Heart left ventricle (tissue), 16 donors: ENCODE measurements at regions not wholly inside any gene's neighbourhood (a gene's known extent, or its start where the extent isn't known, plus 50 kb on each side); places are given as distances from the start of the nearest gene placed in this dataset.

Experiments used
- ATAC-seq, 4 donors: fragments of 200-7000 bp; cut with Tn5 transposase; one replicate each; pipeline ENCODE4 v1.9.1; 2020 to 2022; ENCODE audit warnings: moderate library complexity in 4 of 4, mild to moderate bottlenecking in 3 of 4, moderate number of reproducible peaks in 1 of 4
- DNase-seq, 5 donors: peaks; one replicate each; pipeline ENCODE4 v3.0.0-alpha.2; 2020
- H3K27ac ChIP-seq, 12 donors: fragments of 200-600 bp; sonication (generic) in 4 of 12; one replicate each; pipeline versions ENCODE4 v1.5.0 to v1.8.0; 2016 to 2022; ENCODE audit warnings: mild to moderate bottlenecking in 2 of 12
- H3K27me3 ChIP-seq, 9 donors: fragments of 200-600 bp; sonication (generic) in 2 of 9; one replicate each; pipeline versions ENCODE4 v1.5.1 to v1.8.0; 2016 to 2022; ENCODE audit warnings: mild to moderate bottlenecking in 3 of 9
- H3K36me3 ChIP-seq, 9 donors: fragments of 200-600 bp; sonication (generic) in 2 of 9; one replicate each; pipeline versions ENCODE4 v1.5.0 to v1.8.0; 2018 to 2022; ENCODE audit warnings: mild to moderate bottlenecking in 2 of 9
- H3K4me1 ChIP-seq, 12 donors: fragments of 200-600 bp; sonication (generic) in 4 of 12; one replicate each; pipeline versions ENCODE4 v1.5.0 to v1.8.0; 2016 to 2022; ENCODE audit warnings: mild to moderate bottlenecking in 3 of 12
- H3K4me3 ChIP-seq, 12 donors: fragments of 200-600 bp; sonication (generic) in 4 of 12; one replicate each; pipeline versions ENCODE4 v1.5.0 to v1.8.0; 2017 to 2022; ENCODE audit warnings: mild to moderate bottlenecking in 9 of 12, moderate library complexity in 4 of 12
- H3K9me3 ChIP-seq, 12 donors: fragments of 200-600 bp; sonication (generic) in 4 of 12; one replicate each; pipeline versions ENCODE4 v1.5.0 to v1.8.0; 2016 to 2022; ENCODE audit warnings: mild to moderate bottlenecking in 1 of 12
- POLR2A ChIP-seq, 2 donors: fragments of 450-650 bp; IDR thresholded peaks; one replicate each; pipeline ENCODE4 v1.6.1; 2017; ENCODE audit warnings: antibody characterized with exemption in 2 of 2, mild to moderate bottlenecking in 2 of 2, moderate library complexity in 2 of 2
- WGBS, 4 donors: extraction: QIAGEN DNeasy Blood & Tissue Kit in 2 of 4; methylation state at CpG; one replicate each; pipeline versions ENCODE4 v1.1.5 to v1.1.7; 2013 to 2018; 5-methylcytosine and 5-hydroxymethylcytosine counted together
- intact Hi-C, 10 donors: fragments of 100-400 bp; cut with DNase I; formaldehyde crosslinking; loops; one replicate each; pipeline versions ENCODE4 v1.11.1 to v1.14.2; 2022
- TF ChIP-seq, protein P1 (sequence below), 12 donors: fragments of 200-600 bp; sonication (generic) in 4 of 12; IDR thresholded peaks; one replicate each; pipeline versions ENCODE4 v1.5.0 to v1.8.0; 2018 to 2022; ENCODE audit warnings: antibody characterized with exemption in 12 of 12, mild to moderate bottlenecking in 5 of 12
- donor health status: ischemic (EF 13 %, LVEDD 7.1; RV severe dilation, severe dysfunction).
- donor health status: healthy with polysubstance abuse.
- donor health status: DM: no; HTN: yes; CAD: no.
- donor health status: DM: no; HTN: no; CAD: no.
- donor health status: ischemic (EF 25% LVEDD 6.9; RV normal size, moderate dysfunction).
- donor health status: ischemic (EF 25% LVEDD 5.7; RV mildly dilated, moderate dysfunction).
- donor health status: healthy.
- donor health status: DM: yes; HTN: yes; CAD: no.
- donor health status: ischemic (EF 35%, LVEDD 5.7; RV mildly dilated, moderate dysfunction).
- donor health status: nonischemic (EF 11% LVEDD 7.7; RV severe dilation, severe dysfunction).
- donor health status: DM: yes; HTN: yes; CAD: no.
- donor health status: PGD.
- donor health status: ischemic (EF 29% LVEDD 5.4; RV normal size, mild dysfunction).
- donor health status: nonischemic (EF 23%, LVEDD 6.1; RV moderate dilation, normal function).

DNA sequence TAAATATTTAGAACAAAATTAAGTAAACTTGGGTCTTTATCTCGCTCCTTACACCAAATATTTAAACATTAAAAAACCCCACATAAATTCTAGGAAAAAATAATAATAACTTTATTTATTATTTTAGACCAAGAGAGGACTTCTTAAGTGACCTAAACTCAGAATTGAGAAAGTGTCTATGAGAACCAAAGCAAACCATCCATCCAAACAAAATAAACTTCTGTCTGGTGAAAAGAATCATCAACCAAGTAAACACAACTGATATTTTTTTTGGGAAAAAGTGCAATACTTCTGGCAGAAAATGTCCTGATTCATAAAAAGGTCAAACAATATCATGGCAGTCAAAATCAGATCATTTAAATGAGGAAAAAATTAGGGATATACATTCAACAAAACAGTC is 533.0 kb downstream of the SPRY1 start:
- 88 to 89% (median 89%) methylated on average over 1 of the region's 1 CpG for WGBS, 4 donors
- TF ChIP-seq POLR2A (IDR thresholded peaks at IDR 0.05), result no peak
- TF ChIP-seq, protein P1, sequence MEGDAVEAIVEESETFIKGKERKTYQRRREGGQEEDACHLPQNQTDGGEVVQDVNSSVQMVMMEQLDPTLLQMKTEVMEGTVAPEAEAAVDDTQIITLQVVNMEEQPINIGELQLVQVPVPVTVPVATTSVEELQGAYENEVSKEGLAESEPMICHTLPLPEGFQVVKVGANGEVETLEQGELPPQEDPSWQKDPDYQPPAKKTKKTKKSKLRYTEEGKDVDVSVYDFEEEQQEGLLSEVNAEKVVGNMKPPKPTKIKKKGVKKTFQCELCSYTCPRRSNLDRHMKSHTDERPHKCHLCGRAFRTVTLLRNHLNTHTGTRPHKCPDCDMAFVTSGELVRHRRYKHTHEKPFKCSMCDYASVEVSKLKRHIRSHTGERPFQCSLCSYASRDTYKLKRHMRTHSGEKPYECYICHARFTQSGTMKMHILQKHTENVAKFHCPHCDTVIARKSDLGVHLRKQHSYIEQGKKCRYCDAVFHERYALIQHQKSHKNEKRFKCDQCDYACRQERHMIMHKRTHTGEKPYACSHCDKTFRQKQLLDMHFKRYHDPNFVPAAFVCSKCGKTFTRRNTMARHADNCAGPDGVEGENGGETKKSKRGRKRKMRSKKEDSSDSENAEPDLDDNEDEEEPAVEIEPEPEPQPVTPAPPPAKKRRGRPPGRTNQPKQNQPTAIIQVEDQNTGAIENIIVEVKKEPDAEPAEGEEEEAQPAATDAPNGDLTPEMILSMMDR (IDR thresholded peaks at IDR 0.05), result no peak

DNA sequence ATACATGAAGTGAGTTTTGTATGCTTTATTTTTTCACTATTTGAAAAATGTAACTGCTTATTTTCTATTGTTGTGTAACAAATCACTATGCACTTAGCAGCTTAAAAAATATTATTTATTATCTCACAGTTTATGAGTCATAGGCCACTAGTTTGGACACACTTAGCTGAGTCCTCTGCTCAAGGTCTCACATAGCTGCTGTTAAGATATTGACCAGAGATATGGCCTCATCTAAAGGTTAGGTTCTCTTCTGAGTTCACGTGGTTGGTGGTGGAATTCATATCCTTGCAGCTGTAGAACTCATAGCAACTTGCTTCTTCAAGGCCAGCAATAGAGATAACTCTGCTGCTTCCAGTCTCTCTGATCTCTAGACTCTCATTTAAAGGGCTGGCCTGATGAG is 534.4 kb downstream of the SPRY1 start:
- H3K36me3 ChIP-seq, result no peaks in the 10 kb centered on the region
- ATAC-seq, result peak in 2 of 4 donors; percentile 41 to 63
- WGBS, 4 donors, result 62 to 91% (median 78%) methylated on average over 1 of the region's 1 CpG
- no peak overlapping the region for H3K4me3 ChIP-seq
- no peak for DNase-seq
- intact Hi-C loops, result no loop called here
- TF ChIP-seq, protein P1 (IDR thresholded peaks at IDR 0.05), result no peak
- no peak for TF ChIP-seq POLR2A (IDR thresholded peaks at IDR 0.05)
- H3K27me3 ChIP-seq, result no peaks in the 10 kb centered on the region
- H3K4me1 ChIP-seq, result peaks cover 0 to 11% (median under 1%) of the 10 kb centered on the region in 12 donors
- H3K27ac ChIP-seq, result peak overlapping the region in 2 of 12 donors; percentile 1 to 14
- no peaks in the 10 kb centered on the region for H3K9me3 ChIP-seq

More for the DNA sequence above, 533.0 kb downstream of the SPRY1 start:
- Histone ChIP-seq H3K36me3 (no peaks in the 10 kb centered on the region), H3K4me1 (peaks cover 0 to 11% (median 0%) of the 10 kb centered on the region in 12 donors), H3K27ac (peak overlapping the region in 3 of 12 donors; percentile 3 to 27 (median 26)), H3K9me3 (no peaks in the 10 kb centered on the region), H3K4me3 (no peak overlapping the region), H3K27me3 (no peaks in the 10 kb centered on the region)
- intact Hi-C loops, result no loop called here
- ATAC-seq (peak in 1 of 4 donors; percentile 63), DNase-seq (no peak)

DNA sequence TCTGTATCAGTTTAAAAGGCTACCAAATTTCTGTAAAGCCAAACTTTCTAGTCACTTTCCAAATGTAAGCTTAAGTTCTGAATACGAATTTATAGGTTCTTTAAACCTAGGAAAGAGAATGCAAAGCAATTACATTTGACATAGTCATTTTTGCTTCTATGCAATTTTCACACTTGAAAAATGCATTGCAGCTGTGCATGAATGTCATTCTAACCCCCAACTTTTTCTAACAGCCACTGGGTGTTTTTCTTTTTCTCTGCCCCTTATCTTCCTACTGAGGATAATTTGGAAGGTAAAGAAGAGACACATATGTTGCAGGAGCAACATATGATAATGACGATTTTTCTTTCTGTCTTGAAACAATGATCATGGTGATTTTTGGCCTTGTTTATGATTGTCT is 537.5 kb downstream of the SPRY1 start:
- Histone ChIP-seq H3K9me3 (no peaks in the 10 kb centered on the region), H3K27ac (no peak overlapping the region), H3K4me1 (peaks cover 0 to 35% (median 15%) of the 10 kb centered on the region in 12 donors), H3K36me3 (no peaks in the 10 kb centered on the region), H3K27me3 (no peaks in the 10 kb centered on the region), H3K4me3 (no peak overlapping the region)
- 89 to 94% (median 93%) methylated on average over 2 of the region's 2 CpGs for whole genome bisulfite sequencing, 4 donors
- DNase-seq, result no peak
- intact Hi-C loops, result no loop called here
- no peak for ATAC-seq
- TF ChIP-seq, protein P1 (IDR thresholded peaks at IDR 0.05), result no peak
- no peak for TF ChIP-seq POLR2A (IDR thresholded peaks at IDR 0.05)

DNA sequence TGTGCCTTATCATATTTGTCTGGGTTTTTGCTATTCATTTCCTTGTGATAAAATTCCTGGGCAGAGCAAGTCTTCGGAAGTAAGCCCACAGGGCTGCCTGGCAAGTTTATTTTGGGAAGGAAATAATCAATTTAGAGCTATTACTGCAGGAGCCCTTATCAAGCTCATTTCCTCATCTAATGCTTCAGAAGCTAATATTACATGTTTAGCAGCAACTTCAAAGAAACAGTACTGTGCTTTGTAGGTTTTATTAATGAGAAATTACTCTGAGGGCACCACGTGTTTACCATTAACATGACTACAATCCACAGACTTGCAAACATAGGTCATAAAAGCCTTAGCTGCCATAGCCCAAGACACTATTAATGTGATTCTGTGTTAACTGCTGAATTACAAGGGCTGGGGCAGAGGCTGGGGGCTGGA is 540.0 kb downstream of the SPRY1 start:
- Histone ChIP-seq H3K4me3 (no peak overlapping the region), H3K27me3 (no peaks in the 10 kb centered on the region), H3K36me3 (no peaks in the 10 kb centered on the region), H3K9me3 (no peaks in the 10 kb centered on the region), H3K27ac (peak overlapping the region in 6 of 12 donors; percentile 17 to 57 (median 34)), H3K4me1 (peaks cover 0 to 37% (median 17%) of the 10 kb centered on the region in 12 donors)
- DNase-seq (no peak), ATAC-seq (peak in 1 of 4 donors; percentile 20)
- 28 to 39% (median 33%) methylated on average over 2 of the region's 2 CpGs for WGBS, 4 donors
- no peak for TF ChIP-seq POLR2A (IDR thresholded peaks at IDR 0.05)
- TF ChIP-seq, protein P1 (IDR thresholded peaks at IDR 0.05), result no peak
- intact Hi-C loops, result no loop called here
